ENCODE measurements at regions not wholly inside any gene's neighbourhood (a gene's known extent, or its start where the extent isn't known, plus 50 kb on each side); places are given as distances from the start of the nearest gene placed in this dataset.

GRCh38 chr20:50280851-50281655 lies 90.4 kb downstream of the CEBPB start:
- Mint-ChIP-seq H3K27ac (ENCODE audit: unreplicated experiment) (no peak overlapping the region), H3K4me3 (ENCODE audit: unreplicated experiment) (no peak overlapping the region), H3K4me1 (ENCODE audit: unreplicated experiment) (peaks cover 55% of the 10 kb centered on the region), H3K9me3 (ENCODE audit: unreplicated experiment) (no peaks in the 10 kb centered on the region), H3K27me3 (ENCODE audit: unreplicated experiment) (no peaks in the 10 kb centered on the region), H3K36me3 (ENCODE audit: unreplicated experiment) (no peaks in the 10 kb centered on the region)
- TF ChIP-seq, protein P1, sequence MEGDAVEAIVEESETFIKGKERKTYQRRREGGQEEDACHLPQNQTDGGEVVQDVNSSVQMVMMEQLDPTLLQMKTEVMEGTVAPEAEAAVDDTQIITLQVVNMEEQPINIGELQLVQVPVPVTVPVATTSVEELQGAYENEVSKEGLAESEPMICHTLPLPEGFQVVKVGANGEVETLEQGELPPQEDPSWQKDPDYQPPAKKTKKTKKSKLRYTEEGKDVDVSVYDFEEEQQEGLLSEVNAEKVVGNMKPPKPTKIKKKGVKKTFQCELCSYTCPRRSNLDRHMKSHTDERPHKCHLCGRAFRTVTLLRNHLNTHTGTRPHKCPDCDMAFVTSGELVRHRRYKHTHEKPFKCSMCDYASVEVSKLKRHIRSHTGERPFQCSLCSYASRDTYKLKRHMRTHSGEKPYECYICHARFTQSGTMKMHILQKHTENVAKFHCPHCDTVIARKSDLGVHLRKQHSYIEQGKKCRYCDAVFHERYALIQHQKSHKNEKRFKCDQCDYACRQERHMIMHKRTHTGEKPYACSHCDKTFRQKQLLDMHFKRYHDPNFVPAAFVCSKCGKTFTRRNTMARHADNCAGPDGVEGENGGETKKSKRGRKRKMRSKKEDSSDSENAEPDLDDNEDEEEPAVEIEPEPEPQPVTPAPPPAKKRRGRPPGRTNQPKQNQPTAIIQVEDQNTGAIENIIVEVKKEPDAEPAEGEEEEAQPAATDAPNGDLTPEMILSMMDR (IDR thresholded peaks at IDR 0.05), result no peak
- no peak for DNase-seq (ENCODE audit: extremely low spot score, unreplicated experiment)

GRCh38 chr20:50281831-50282591 lies 91.4 kb downstream of the CEBPB start:
- Mint-ChIP-seq H3K9me3 (ENCODE audit: unreplicated experiment) (no peaks in the 10 kb centered on the region), H3K36me3 (ENCODE audit: unreplicated experiment) (no peaks in the 10 kb centered on the region), H3K27ac (ENCODE audit: unreplicated experiment) (no peak overlapping the region), H3K4me1 (ENCODE audit: unreplicated experiment) (peaks cover 64% of the 10 kb centered on the region), H3K4me3 (ENCODE audit: unreplicated experiment) (no peak overlapping the region), H3K27me3 (ENCODE audit: unreplicated experiment) (no peaks in the 10 kb centered on the region)
- TF ChIP-seq, protein P1 (IDR thresholded peaks at IDR 0.05), result peak; percentile 14
- DNase-seq (ENCODE audit: extremely low spot score, unreplicated experiment), result no peak

DNA sequence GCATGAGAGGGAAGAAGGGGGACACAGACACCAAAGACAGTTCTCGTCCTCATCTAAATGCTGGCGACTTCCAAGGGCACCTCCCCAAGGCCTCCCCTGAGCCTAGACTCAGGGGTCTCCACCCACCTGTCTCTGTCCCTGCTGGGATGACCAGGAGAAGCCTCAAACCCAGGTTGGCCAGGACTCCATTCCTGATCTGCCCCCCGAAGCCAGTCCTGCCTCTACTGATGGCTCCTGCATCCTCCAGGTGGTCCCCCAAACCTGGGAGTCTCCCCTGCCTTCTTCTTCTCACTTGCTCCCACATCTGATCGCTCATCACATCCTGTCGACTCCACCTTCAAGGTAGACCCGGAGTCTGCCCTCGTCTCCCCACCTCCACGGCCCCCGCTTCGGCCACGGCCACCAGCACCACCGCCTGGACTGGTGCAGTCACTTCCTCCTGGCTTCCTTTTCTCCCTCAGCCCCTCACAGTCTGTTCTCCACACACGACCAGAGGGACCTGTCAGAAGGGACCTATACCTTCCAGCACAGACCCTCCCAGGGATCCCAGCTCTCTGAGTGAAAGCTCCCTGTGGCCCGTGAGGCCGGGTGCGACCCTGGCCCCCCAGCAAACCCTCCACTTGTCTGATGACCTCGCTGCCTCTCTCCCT lies 92.1 kb downstream of the CEBPB start:
- DNase-seq (ENCODE audit: extremely low spot score, unreplicated experiment), result no peak
- Mint-ChIP-seq H3K36me3 (ENCODE audit: unreplicated experiment) (no peaks in the 10 kb centered on the region), H3K9me3 (ENCODE audit: unreplicated experiment) (no peaks in the 10 kb centered on the region), H3K27ac (ENCODE audit: unreplicated experiment) (no peak overlapping the region), H3K27me3 (ENCODE audit: unreplicated experiment) (no peaks in the 10 kb centered on the region), H3K4me3 (ENCODE audit: unreplicated experiment) (no peak overlapping the region), H3K4me1 (ENCODE audit: unreplicated experiment) (peaks cover 69% of the 10 kb centered on the region)
- TF ChIP-seq, protein P1 (IDR thresholded peaks at IDR 0.05), result no peak

DNA sequence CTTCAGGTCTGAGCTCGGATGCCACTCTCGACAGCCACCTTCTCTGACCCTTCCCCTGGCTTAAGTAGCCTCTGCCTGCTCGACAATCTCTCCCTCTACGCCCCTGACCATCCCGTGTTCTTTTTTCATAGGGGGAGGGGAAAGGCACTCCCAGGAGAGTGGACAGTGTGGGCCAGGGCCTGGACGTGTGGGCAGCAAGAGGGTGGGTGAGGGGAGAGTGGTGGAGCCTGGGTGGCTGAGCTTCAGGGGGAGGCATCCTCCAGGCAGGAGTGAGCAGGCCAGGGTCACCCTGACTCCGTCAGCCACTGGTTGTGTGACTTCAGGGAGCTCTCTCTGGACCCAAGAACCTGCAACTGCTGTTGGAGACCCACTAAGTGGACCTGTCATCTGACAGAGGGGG lies 92.7 kb downstream of the CEBPB start:
- peaks cover 70% of the 10 kb centered on the region for H3K4me1 Mint-ChIP-seq (ENCODE audit: unreplicated experiment)
- DNase-seq (ENCODE audit: extremely low spot score, unreplicated experiment), result no peak
- no peaks in the 10 kb centered on the region for H3K9me3 Mint-ChIP-seq (ENCODE audit: unreplicated experiment)
- TF ChIP-seq, protein P1 (IDR thresholded peaks at IDR 0.05), result no peak
- no peaks in the 10 kb centered on the region for H3K27me3 Mint-ChIP-seq (ENCODE audit: unreplicated experiment)
- H3K4me3 Mint-ChIP-seq (ENCODE audit: unreplicated experiment), result no peak overlapping the region
- H3K27ac Mint-ChIP-seq (ENCODE audit: unreplicated experiment), result peak overlapping the region; percentile 47
- no peaks in the 10 kb centered on the region for H3K36me3 Mint-ChIP-seq (ENCODE audit: unreplicated experiment)
